GM19328 (cell line): ENCODE measurements at regions not wholly inside any gene's neighbourhood (a gene's known extent, or its start where the extent isn't known, plus 50 kb on each side); places are given as distances from the start of the nearest gene placed in this dataset.

ENCODE experiments used
- ATAC-seq: cut with Tn5 transposase; IDR thresholded peaks from one replicate; pipeline ENCODE4 v1.9.1; 2021; ENCODE audit warnings: mild to moderate bottlenecking, moderate library complexity; ENCODE audit not compliant: unreplicated experiment

DNA sequence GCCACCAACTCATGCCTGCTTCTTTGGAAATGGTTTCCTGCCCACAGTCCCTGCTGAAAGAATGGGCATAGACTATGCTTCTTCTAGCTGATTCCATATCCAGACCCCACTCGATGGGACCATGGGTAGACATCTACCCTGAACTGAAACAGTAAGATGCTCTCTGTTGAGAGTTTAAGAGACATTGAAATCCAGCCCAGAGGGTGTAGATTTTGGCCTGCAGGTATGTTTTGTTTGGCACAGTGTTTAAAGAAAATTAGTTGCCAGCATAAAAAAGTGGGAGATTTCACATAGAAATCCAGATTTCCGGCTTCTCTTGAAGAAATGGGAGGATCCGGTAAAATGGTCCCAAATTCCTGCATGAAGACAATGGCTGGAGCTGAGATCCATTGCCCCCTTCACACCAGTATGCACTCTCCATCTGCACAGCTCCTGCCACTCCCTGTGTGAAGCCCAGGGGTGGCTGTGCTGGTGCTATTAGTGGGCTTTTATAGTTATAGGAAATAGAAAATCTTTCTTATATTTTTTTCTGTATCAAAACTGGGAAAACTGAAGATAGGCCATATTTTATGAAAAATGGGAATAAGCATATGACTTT is 218.1 kb downstream of the PTEN start:
- ATAC-seq = no peak

DNA sequence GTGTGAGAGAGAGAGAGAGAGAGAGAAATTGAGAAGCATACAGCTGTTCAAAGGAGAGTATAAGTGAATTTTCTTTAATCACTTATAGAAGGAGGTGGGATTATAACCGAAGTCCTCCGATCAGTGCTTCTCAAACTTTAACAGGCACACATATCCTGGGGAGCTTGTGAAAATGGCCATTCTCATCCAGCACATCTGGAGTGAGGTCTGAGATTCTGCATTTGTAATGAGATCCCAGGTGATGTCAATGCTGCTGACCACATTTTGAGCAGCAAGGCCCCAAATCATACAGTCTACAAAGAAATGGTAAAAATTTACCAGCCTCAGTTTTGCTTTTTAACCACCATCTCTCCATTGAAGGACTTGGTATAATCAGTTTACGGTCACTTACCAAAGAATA is 219.0 kb downstream of the PTEN start:
- ATAC-seq = peak; percentile 18

DNA sequence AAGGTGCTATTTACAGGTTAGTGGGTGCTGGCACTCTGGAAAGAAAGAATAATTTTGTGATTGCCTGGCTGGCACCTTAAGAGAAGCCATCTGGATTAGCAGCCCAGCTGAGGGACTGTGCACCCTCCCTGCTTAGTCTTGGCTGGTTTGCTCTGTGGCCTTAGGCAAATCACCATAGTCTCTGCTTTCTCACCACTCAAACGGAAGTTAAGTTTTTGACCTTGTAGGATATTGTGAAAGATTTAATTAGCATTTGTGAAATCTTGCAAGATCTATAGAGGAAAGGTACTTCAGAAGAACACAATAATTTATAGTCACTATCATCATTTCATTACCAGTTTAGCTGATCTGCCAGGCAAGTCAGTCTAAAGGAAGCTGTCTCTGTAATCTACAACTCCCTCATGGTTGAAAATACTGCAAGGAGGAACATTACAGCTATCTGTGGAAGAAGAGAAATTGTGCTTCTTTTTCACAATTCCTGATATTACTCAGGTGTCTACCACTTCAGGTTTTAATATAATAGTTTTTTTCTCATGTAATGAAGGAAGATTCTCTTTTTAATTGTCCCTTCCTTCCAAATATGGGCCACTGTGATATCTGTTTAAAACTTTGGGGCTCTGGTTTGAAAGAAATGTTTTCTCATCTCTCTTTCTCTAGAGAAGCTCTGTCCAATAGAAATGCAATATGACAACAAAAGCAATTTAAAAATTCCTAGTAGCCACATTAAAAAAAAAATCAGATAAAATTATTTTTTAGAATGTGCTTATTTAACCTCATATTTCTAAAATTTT is 219.6 kb downstream of the PTEN start:
- peak; percentile 76 for ATAC-seq

DNA sequence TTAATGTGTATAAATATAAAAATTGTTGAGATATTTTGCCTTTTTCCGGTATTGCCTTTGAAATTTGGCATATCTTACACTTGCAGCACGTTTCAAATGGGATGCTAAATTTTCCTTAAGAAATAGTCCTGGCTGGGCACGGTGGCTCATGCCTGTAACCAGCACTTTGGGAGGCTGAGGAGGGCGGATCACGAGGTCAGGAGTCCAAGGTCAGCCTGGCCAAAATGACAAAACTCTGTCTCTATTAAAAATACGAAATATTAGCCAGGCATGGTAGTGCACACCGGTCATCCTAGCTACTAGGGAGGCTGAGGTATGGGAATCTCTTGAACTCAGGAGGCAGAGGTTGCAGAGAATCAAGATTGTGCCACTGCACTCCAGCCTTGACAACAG is 220.2 kb downstream of the PTEN start:
- no peak for ATAC-seq

DNA sequence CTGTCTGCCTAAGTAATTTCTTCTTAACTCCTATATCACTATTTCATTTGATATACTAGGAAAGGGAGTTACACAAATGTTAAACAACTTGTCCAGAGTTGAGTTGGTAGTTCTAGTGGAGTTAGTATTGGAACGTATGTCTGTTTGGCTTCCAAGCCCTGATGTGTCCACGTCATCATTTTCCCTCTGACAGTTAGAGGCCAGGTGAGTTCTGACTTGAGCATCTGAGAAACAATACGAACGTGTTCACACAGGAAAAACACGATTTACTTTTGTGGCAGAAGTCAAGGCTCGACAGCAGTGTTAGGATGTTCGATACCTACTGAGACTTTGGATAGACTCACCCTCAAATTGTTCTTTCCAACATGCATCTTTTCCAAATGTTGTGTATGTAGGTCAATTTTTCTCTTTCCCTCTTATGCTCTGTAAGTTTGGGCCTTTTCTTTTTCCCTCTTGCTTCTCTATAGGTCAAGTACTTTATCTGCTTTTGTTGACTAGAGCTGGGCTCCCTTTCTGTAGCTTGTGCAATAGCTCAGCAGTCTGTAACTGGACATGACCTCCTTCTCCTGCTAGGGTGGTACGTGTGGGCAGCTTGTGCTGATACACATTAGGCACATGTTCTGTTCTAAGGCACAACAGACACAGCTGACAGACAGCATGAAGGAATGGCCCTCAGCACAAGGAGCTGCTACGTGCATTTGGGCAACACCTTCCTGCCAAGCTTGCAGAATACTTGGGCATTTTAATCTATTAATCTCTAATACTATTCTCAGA is 222.9 kb downstream of the PTEN start:
- ATAC-seq = no peak

DNA sequence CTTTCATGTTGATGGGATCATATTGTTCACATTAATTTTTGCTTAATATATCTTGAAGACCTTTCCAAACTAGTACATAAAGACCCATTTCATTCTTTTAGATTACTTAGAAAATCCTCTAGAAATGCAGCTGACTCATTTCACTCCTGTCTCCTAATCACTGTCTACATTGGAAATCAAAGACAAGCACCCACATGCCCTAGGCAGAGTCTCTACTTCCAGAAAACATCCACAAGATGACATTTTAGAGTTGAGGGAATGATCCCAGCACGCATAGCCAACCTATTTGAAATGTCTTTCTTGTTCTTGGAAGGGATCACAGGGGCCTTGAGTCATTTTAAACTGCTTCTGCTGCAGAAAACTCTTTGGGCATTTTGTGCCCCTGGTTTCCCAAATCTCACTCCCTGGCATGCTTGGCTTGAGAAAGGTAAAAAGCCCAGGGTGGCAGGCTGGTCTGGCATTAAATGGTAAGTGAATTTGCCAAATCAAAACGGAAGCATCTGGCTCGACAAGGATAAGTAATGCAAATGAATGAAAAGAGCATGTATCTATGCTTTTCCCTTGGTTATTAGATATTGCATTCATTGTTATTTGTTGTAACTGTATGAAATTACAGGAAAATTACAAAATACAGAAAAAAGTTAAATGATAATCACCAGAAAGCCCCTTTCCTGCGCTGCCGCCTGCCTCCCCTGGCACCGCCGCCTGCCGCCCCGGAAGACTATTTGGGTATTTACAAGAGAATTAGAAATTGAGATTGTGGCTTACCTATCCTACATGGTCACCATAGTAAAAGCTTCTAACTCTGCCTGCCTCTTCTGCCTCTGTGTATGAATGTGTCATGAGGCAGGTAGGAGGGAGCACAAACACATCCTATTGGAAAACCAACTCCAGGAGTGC is 225.3 kb downstream of the PTEN start:
- no peak for ATAC-seq

DNA sequence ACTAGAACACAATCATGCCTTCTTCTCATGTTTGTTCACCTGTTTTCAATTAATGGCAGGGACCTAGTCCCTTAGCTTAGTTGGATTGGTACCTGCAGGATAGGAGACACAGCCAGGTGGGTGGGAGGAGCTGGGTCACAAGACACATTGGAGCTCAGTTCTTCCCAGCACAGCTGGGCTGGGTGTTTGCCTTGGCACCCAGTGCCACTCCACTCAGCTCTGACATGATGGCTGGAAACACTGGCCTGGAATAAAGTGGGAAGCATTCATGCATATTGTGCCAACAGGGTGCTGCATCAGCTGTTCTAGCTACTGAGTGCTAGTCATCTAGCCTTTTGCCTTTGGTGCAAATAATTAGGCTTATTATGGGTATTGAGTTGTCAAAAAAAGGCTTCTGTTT is 226.1 kb downstream of the PTEN start:
- no peak for ATAC-seq

DNA sequence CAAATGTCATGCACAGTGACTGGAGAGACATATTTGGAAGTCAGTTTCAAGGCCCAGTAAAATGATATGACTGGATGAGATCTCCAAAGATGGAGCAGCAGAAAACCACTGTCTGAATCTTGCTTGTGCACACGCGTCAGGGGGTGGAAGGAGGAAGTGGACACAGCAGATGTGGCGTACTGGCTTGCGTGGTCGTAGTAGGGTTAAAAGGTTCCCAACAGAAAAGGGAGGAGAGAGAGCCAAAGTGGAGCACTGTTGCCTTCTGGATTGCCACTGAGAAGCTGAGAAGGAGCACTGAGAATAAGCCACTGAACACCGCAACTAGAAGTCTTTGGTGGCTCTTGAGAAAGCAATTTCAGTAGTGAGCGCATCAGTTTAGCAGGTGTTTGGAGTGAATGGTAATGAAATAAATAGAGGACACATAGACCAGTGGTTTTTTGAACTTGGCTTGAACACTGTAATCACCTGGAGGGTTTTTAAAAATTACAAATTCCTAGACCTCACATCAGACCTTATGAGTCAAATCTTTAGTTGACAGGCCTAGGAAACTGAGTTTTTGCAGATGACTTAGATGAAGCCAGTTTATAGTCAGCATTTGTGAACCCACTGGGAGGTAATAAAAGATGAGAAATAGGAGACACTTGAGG is 227.3 kb downstream of the PTEN start:
- no peak for ATAC-seq

DNA sequence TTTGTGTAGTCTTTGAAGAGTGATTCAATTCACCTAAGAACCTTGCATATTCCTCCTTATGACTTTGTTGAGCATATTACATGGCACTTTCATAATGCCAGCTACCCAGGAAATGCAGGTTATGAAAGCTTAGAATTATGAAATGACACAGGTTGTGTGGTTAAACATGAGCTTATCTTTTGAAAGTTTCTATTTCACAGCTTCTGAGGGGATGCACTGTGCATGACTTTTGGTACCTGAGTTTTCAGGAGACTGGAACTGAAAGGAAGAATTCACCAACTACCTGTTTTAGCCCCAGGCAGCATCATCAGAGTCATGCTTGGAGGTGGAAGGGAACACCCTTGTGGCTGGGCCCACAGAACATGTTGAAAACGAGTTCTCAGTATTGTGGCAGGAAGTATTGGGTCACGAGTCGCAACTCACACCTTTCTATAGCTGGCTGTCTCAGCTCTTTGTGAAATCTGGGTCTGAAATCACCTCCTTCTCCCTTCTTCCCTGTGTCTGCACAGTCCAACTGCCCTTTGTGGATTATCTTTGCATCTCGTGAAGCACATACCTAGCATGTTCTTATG is 228.2 kb downstream of the PTEN start:
- peak; percentile 88 for ATAC-seq

DNA sequence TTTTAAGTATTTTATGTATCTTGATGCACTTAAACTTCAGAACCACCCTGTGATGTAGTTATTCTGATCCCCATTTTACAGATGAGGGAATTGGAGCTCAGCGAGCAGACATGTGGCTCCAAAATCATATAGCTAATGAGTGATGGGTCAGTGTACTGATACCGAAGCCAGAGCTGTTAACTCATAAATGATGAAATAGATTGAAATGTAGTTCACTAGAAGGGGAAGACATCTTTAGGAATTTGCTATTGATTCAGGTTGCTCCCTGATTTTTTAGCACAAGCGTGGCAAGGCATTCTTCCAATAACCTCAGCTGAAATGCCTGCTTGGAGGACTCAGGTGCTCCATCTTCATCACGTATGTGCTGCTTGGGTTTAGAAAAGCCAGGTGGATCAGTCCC is 228.8 kb downstream of the PTEN start:
- no peak for ATAC-seq

DNA sequence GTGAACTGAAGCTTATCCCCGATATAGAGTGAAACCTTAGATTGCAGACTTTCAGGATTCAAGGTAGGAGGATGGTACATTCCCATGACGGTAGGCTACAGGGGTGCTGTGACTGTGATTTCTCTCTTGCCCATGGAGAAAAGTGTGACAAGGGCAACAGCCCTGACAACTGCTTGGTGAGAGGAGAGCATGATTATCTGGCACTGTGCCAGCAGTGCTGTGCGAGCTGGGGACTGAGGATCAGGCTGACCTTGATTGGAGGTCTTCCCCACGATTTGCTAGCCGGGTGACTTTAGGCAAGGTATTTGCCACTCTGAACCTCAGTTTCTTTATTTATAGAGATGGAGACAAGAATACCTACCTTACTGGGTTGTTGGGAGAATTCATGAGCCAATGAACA is 229.5 kb downstream of the PTEN start:
- ATAC-seq = no peak

DNA sequence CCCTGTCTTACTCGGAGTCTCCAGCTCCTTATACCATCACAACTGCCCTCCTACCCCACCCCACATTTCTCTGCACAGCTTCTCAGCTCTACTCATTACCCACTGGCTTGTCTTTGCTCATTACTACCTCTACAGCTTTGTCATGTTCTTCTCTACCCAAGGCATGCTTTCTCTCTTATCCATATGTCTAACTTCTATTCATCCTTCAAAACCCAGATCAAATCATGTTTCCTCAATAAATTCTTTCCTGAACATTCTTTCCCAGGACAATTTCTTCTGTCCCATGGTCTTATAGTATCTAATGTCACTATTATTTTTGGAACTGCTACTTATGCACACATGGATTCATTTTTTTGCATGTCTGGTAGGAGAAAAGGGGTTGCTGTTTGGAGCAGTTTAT is 231.4 kb downstream of the PTEN start:
- ATAC-seq = no peak

DNA sequence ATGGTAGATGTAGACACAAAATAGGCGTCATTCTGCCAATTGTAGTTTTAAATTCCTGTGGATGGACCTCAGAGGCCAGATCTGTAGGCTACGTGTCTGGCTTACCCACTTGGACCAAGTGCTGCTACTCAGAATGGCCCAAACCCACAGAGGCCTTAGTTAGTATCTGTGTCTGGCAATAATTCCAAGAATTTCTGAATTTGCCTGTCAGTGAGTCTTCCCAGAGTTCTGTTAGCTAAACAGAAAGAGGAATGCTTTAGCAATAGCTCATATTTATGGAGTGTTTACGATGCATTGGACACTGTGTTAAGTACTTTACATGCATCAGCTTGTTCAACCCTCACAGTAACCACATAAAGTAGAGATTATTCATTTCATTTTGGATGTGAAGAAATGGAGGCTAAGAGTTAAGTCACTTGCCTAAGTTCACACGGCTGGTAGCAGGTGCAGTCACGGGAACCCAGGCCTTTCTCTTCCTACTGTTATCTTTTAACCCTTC is 231.8 kb downstream of the PTEN start:
- no peak for ATAC-seq

DNA sequence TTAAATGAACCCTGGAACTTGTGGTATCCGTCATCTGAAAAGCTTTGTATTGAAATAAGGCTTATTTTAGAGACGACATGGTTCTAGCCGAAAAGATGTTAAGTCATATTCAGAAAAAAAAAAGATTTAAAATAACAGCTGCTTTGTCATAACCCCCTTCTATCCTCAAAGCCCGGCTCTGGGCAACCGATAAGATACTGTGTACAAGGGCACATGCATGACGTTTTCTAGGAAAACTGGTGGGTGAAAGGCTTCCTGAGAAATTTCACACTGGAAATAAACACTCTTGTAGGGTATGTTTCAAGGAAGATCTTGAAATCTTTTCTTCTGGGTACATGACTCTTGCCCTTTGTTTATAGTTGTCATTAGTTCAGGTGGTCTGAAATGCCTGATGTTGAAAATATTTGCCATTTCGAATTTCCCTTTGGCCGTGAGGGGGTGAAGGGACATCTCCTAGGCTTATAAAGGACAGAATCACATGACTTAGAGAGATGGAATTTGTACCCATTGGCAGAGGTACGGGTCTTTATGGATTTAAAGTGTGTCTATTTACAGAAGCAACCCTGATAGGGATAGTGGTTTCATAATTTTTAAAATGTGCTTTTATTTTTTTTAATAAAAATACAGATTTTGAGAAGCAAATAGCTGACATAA is 232.5 kb downstream of the PTEN start:
- ATAC-seq = no peak

DNA sequence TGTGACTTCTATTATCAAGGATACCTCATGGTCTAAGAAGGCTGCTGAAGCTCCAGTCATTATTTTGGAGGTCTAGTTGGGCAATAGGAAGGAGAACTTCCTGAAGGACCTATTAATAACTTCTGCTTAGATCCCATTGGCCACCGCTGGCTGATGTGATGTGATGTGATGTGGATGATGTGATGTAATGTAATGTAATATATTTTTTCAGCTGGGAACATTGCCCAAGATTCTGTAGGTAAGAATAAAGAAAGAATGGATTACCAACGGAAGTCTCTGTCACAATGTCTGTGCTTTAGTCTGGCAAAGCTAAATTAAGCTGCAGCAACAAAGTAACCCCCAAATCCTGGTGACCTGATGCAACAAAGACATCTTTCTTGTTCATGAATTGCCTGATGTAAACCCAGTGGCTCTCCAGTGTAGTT is 233.7 kb downstream of the PTEN start:
- no peak for ATAC-seq

DNA sequence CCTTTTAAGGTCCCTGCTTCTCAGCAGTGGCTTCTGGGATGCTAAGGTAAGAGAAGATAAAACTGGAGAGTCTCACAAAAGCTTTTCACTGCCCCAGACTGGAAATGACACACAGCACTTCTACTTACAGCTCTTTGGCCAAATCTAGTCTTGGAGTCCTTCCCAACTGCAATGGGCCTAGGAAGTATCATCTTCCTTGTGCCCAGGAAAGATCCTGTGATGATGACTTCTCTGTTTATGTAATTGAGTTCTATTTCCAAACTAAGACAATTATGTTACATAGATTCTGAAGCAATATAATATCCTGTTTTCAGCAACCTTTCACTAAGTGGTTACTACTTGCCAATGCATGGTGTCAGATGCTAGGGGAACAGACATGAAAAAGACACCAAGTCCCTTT is 234.1 kb downstream of the PTEN start:
- no peak for ATAC-seq

DNA sequence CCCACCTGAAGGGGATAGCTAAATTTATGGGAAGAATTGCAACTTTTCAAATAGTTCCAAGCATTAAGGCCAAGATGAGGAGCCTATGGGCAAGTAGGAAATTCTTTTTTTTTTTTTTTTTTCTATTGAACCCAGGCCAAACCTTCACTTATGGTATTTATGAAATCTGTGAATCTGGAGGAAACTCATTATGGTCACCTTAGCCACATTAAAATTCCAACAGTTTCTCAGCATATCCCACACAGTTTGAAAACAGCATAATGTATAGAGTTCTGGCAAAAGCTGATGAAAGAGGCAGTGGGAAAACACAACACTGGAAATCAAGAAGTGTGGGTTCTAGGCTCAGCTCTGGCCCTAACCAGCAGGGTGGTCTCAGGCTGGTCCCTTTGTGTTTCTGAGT is 236.9 kb downstream of the PTEN start:
- ATAC-seq = no peak

DNA sequence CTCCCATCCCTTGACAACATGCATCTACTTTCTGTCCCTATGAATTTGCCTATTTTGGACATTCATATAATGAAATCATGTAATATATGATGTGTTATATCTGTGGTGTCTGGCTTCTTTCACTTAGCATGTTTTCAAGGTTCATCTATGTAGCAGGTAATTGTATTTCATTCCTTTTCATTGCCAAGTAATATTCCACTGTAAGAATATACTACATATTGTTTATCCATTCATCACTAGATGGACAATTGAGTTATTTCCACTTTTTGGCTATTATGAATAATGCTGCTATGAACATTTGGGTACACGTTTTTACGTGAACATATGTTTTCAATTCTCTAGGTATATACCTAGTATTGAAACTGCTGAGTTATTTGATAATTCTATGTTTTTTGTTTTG is 238.2 kb downstream of the PTEN start:
- no peak for ATAC-seq

DNA sequence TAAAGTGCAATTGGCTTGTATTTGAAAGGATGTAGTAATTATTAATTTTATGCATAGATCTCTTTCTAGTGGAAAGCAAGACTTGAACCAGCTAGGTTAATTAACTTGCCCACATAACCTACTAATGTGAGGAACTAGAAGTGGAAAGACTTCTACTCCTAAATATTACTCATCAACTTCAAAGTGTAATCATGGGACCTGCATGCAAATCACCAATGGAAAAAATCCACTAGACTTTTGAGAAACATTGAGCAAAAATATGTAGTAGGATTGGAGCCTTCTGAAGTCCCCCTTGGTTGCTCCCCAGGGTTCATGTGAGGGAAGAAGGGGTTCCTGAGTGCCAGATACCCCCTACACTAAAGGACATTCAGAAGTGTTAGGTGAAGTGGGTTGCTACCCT is 240.2 kb downstream of the PTEN start:
- no peak for ATAC-seq

DNA sequence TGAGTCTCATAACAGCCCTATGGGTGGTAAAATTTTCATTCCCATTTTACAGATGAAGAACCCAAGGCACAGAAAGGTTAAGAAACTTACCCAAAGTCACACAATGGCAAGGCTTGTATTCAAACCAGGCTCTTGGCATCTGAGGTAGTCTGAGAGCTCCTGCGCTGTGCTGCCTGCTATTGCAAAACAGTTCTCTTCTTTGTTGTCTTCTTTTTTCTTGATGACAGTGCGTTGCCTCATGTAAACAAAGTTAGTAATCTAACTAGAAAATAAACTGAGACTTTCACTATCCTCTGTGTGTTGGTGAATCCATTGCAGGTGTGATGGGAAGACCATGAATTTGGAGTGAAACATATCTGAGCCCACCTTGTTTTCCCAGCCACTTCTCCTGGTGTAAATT is 240.8 kb downstream of the PTEN start:
- ATAC-seq = no peak
